H9 (cell line): ENCODE measurements at regions not wholly inside any gene's neighbourhood (a gene's known extent, or its start where the extent isn't known, plus 50 kb on each side); places are given as distances from the start of the nearest gene placed in this dataset.

ENCODE experiments used
- DNase-seq: peaks from one replicate; pipeline ENCODE4 v3.0.0-alpha.2; 2017
- H2AFZ ChIP-seq: one replicate; pipeline ENCODE4 v1.6.1; 2013; ENCODE audit warnings: mild to moderate bottlenecking, low read length, control low read depth, moderate library complexity
- H2AK5ac ChIP-seq: 2 replicates; pipeline ENCODE4 v1.6.1; 2013; ENCODE audit warnings: low read length, control low read depth, mixed read lengths; ENCODE audit not compliant: insufficient read length
- H2BK120ac ChIP-seq: one replicate; pipeline ENCODE4 v1.6.1; 2013; ENCODE audit warnings: low read depth, mild to moderate bottlenecking, low read length, control low read depth, inconsistent platforms; ENCODE audit not compliant: poor library complexity, severe bottlenecking
- H2BK12ac ChIP-seq: 2 replicates; pipeline ENCODE4 v1.6.1; 2013; ENCODE audit warnings: low read length, control low read depth, mixed read lengths, low read depth; ENCODE audit not compliant: insufficient read length
- H2BK15ac ChIP-seq: 2 replicates; pipeline ENCODE4 v1.6.1; 2013; ENCODE audit warnings: low read depth, low read length, control low read depth
- H2BK20ac ChIP-seq: one replicate; pipeline ENCODE4 v1.6.1; 2013; ENCODE audit warnings: low read depth, mild to moderate bottlenecking, low read length, control low read depth, inconsistent platforms; ENCODE audit not compliant: poor library complexity, severe bottlenecking
- H2BK5ac ChIP-seq: 2 replicates; pipeline ENCODE4 v1.6.1; 2013; ENCODE audit warnings: low read length, control low read depth, mixed read lengths; ENCODE audit not compliant: insufficient read length
- H3K14ac ChIP-seq: 2 replicates; pipeline ENCODE4 v1.6.1; 2013; ENCODE audit warnings: low read length, control low read depth; ENCODE audit not compliant: insufficient read depth
- H3K18ac ChIP-seq: 2 replicates; pipeline ENCODE4 v1.6.1; 2013; ENCODE audit warnings: low read depth, mild to moderate bottlenecking, mixed read lengths, low read length, control low read depth; ENCODE audit not compliant: insufficient read length
- H3K23ac ChIP-seq: 2 replicates; pipeline ENCODE4 v1.6.1; 2013; ENCODE audit warnings: low read length, control low read depth, mixed read lengths, low read depth; ENCODE audit not compliant: insufficient read length
- H3K23me2 ChIP-seq: 2 replicates; pipeline ENCODE4 v1.6.1; 2013; ENCODE audit warnings: low read depth, mild to moderate bottlenecking, mixed read lengths, low read length, control low read depth; ENCODE audit not compliant: insufficient read length, poor library complexity, severe bottlenecking
- H3K27ac ChIP-seq: 2 replicates; pipeline ENCODE4 v1.5.1; 2013; ENCODE audit warnings: low read length, control low read depth, mixed read lengths, low read depth; ENCODE audit not compliant: insufficient read length
- H3K27me3 ChIP-seq: 2 replicates; pipeline ENCODE4 v1.6.1; 2013; ENCODE audit warnings: low read length, control low read depth, inconsistent platforms; ENCODE audit not compliant: insufficient read depth
- H3K4ac ChIP-seq: 2 replicates; pipeline ENCODE4 v1.6.1; 2013; ENCODE audit warnings: low read depth, mild to moderate bottlenecking, control low read depth, inconsistent platforms, low read length, moderate library complexity
- H3K4me1 ChIP-seq: 2 replicates; pipeline ENCODE4 v1.6.1; 2013; ENCODE audit warnings: low read length, control low read depth, inconsistent platforms; ENCODE audit not compliant: insufficient read depth
- H3K4me2 ChIP-seq: 2 replicates; pipeline ENCODE4 v1.6.1; 2013; ENCODE audit warnings: low read length, control low read depth, mixed read lengths; ENCODE audit not compliant: insufficient read length, insufficient read depth
- H3K56ac ChIP-seq: 2 replicates; pipeline ENCODE4 v1.6.1; 2013; ENCODE audit warnings: low read depth, mild to moderate bottlenecking, mixed read lengths, low read length, control low read depth; ENCODE audit not compliant: insufficient read length
- H3K79me1 ChIP-seq: 2 replicates; pipeline ENCODE4 v1.6.1; 2013; ENCODE audit warnings: low read depth, mild to moderate bottlenecking, moderate library complexity, low read length, control low read depth, inconsistent platforms; ENCODE audit not compliant: insufficient read depth, poor library complexity, severe bottlenecking
- H3K79me2 ChIP-seq: 2 replicates; pipeline ENCODE4 v1.6.1; 2013; ENCODE audit warnings: low read length, control low read depth, inconsistent platforms; ENCODE audit not compliant: insufficient read depth
- H3K9ac ChIP-seq: 2 replicates; pipeline ENCODE4 v1.6.1; 2013; ENCODE audit warnings: low read length, control low read depth, mixed read lengths; ENCODE audit not compliant: insufficient read length; ENCODE audit errors: extremely low read depth
- H3K9me3 ChIP-seq: one replicate; pipeline ENCODE4 v1.6.1; 2013; ENCODE audit warnings: low read depth, low read length, inconsistent platforms; ENCODE audit not compliant: control insufficient read depth
- H3T11ph ChIP-seq: one replicate; pipeline ENCODE4 v1.6.1; 2013; ENCODE audit warnings: mild to moderate bottlenecking, low read length, control low read depth, inconsistent platforms
- H4K20me1 ChIP-seq: one replicate; pipeline ENCODE4 v1.6.1; 2013; ENCODE audit not compliant: control insufficient read depth, insufficient read length, insufficient read depth
- H4K5ac ChIP-seq: 2 replicates; pipeline ENCODE4 v1.6.1; 2013; ENCODE audit warnings: low read depth, mild to moderate bottlenecking, mixed read lengths, low read length, control low read depth; ENCODE audit not compliant: insufficient read length
- H4K8ac ChIP-seq: replicated peaks from 2 replicates; pipeline ENCODE4 v1.6.1; 2013; ENCODE audit warnings: low read length, control low read depth, mixed read lengths, low read depth; ENCODE audit not compliant: insufficient read length
- H4K91ac ChIP-seq: 2 replicates; pipeline ENCODE4 v1.6.1; 2013; ENCODE audit warnings: low read depth, mild to moderate bottlenecking, moderate library complexity, mixed read lengths, low read length, control low read depth; ENCODE audit not compliant: insufficient read length
- H3K27ac Mint-ChIP-seq, 3 experiments: 2 replicates in 2 of 3; 3 replicates in 1 of 3; pipeline ENCODE4 v1.8.0; 2020 to 2021; ENCODE audit warnings: mixed read lengths in 3 of 3, mild to moderate bottlenecking in 1 of 3, moderate library complexity in 1 of 3
- H3K27me3 Mint-ChIP-seq: 2 replicates; pipeline ENCODE4 v1.8.0; 2021; ENCODE audit warnings: low read depth, mild to moderate bottlenecking, moderate library complexity, mixed read lengths
- H3K36me3 Mint-ChIP-seq, 3 experiments: 2 replicates in 2 of 3; 3 replicates in 1 of 3; pipeline ENCODE4 v1.8.0; 2020 to 2021; ENCODE audit warnings: low read depth in 3 of 3, mixed read lengths in 3 of 3; ENCODE audit not compliant: insufficient read depth in 1 of 3
- H3K4me1 Mint-ChIP-seq, 2 experiments: 2 replicates each; pipeline ENCODE4 v1.8.0; 2020; ENCODE audit warnings: mixed read lengths in 2 of 2
- H3K4me3 Mint-ChIP-seq, 2 experiments: 2 replicates in 1 of 2; 3 replicates in 1 of 2; pipeline ENCODE4 v1.8.0; 2020 to 2021; ENCODE audit warnings: mild to moderate bottlenecking in 2 of 2, mixed read lengths in 2 of 2, moderate library complexity in 1 of 2
- H3K9me3 Mint-ChIP-seq, 2 experiments: 2 replicates in 1 of 2; 3 replicates in 1 of 2; pipeline ENCODE4 v1.8.0; 2020; ENCODE audit warnings: mild to moderate bottlenecking in 2 of 2, mixed read lengths in 2 of 2, moderate library complexity in 1 of 2
- WGBS: extraction: QIAGEN DNeasy Blood & Tissue Kit; methylation state at CpG from one replicate; pipeline ENCODE4 v1.1.7; 2013; ENCODE audit warnings: missing lambda C conversion rate, low lambda C conversion rate, mixed read lengths; ENCODE audit not compliant: insufficient read length; ENCODE audit errors: extremely low coverage; 5-methylcytosine and 5-hydroxymethylcytosine counted together
- TF ChIP-seq, protein P1 (sequence below): fragments of 200-600 bp; sonication (generic); conservative IDR thresholded peaks from 3 replicates; pipeline ENCODE4 v1.8.0; 2021; ENCODE audit warnings: antibody characterized with exemption, mild to moderate bottlenecking

- Histone ChIP-seq H3K23me2 (no peaks in the 10 kb centered on the region), H3K79me1 (no peaks in the 10 kb centered on the region), H3K18ac (no peak overlapping the region), H3K4me2 (no peak overlapping the region), H4K8ac (no peak overlapping the region), H3K27me3 (no peaks in the 10 kb centered on the region), H3K27ac (no peak overlapping the region), H2BK5ac (no peak overlapping the region), H3K14ac (no peak overlapping the region), H3K56ac (no peak overlapping the region), H4K20me1 (no peaks in the 10 kb centered on the region), H4K91ac (no peak overlapping the region), H3K23ac (no peak overlapping the region), H3T11ph (no peak overlapping the region), H3K9ac (no peak overlapping the region), H3K9me3 (no peaks in the 10 kb centered on the region), H2BK20ac (no peak overlapping the region), H2AFZ (no peak overlapping the region), H3K79me2 (no peaks in the 10 kb centered on the region), H2BK12ac (no peak overlapping the region), H3K4ac (no peak overlapping the region), H4K5ac (no peak overlapping the region), H2BK15ac (no peak overlapping the region), H3K4me1 (no peaks in the 10 kb centered on the region), H2AK5ac (no peak overlapping the region), H2BK120ac (no peak overlapping the region)
- peaks cover 0 to under 1% of the 10 kb centered on the region in 2 experiments; a peak in 1 of 5 replicates for H3K9me3 Mint-ChIP-seq
- TF ChIP-seq, protein P1, sequence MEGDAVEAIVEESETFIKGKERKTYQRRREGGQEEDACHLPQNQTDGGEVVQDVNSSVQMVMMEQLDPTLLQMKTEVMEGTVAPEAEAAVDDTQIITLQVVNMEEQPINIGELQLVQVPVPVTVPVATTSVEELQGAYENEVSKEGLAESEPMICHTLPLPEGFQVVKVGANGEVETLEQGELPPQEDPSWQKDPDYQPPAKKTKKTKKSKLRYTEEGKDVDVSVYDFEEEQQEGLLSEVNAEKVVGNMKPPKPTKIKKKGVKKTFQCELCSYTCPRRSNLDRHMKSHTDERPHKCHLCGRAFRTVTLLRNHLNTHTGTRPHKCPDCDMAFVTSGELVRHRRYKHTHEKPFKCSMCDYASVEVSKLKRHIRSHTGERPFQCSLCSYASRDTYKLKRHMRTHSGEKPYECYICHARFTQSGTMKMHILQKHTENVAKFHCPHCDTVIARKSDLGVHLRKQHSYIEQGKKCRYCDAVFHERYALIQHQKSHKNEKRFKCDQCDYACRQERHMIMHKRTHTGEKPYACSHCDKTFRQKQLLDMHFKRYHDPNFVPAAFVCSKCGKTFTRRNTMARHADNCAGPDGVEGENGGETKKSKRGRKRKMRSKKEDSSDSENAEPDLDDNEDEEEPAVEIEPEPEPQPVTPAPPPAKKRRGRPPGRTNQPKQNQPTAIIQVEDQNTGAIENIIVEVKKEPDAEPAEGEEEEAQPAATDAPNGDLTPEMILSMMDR = no peak
- no peak overlapping the region; a peak in 1 of 7 replicates for H3K27ac Mint-ChIP-seq
- no CpG with 5 or more reads among the region's 8 CpGs for WGBS
- no peaks in the 10 kb centered on the region for H3K36me3 Mint-ChIP-seq
- H3K4me3 Mint-ChIP-seq = no peak overlapping the region
- no peak for DNase-seq
- H3K27me3 Mint-ChIP-seq = peaks cover 7% of the 10 kb centered on the region
- peaks cover 10% of the 10 kb centered on the region in 2 experiments for H3K4me1 Mint-ChIP-seq
Observed at GRCh38 chr12:4106621-4107020, 166.9 kb upstream of the CCND2 start.
